ENCODE measurements at regions not wholly inside any gene's neighbourhood (a gene's known extent, or its start where the extent isn't known, plus 50 kb on each side); places are given as distances from the start of the nearest gene placed in this dataset.

DNA sequence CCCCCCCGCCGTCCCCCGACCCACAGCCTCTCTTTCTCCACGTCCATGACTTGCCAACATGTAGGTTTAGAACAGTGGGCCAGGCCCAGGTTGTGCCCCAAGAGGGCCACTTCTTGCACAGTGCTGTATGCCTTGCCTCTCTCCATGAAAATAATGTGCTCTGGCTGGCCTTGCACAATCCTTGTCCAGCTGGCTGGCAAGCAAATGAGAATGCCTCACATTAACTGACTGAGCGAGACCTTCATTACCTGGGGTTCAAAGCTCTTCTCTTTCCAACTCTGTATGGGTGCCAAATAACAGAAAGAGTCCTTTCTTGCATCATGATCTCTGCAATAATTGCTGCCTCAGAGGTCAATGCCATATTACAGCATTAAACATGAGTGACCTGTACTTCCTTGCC lies 416.6 kb downstream of the FGF13 start:
- H3K4me2 ChIP-seq (ENCODE audit: low read length): no peak overlapping the region

DNA sequence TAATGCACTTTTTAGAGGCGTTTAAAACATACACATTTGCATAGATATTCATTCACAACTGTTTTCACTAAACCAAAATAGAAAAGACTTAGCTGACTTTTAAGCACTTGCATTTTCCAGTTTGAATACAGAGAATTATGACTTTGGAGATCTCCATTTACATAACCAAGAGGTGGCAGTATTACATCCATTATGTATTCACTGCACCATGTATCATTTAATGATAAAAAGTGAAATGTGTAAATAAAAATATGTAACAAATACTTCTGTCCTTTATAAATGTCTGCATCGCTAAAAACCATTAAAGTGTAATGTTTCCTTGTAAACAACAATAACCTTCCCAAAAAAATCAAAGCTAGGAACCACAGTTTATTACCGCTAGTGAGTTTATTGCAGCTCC lies 413.2 kb downstream of the FGF13 start:
- TF ChIP-seq, protein P1, sequence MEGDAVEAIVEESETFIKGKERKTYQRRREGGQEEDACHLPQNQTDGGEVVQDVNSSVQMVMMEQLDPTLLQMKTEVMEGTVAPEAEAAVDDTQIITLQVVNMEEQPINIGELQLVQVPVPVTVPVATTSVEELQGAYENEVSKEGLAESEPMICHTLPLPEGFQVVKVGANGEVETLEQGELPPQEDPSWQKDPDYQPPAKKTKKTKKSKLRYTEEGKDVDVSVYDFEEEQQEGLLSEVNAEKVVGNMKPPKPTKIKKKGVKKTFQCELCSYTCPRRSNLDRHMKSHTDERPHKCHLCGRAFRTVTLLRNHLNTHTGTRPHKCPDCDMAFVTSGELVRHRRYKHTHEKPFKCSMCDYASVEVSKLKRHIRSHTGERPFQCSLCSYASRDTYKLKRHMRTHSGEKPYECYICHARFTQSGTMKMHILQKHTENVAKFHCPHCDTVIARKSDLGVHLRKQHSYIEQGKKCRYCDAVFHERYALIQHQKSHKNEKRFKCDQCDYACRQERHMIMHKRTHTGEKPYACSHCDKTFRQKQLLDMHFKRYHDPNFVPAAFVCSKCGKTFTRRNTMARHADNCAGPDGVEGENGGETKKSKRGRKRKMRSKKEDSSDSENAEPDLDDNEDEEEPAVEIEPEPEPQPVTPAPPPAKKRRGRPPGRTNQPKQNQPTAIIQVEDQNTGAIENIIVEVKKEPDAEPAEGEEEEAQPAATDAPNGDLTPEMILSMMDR (IDR thresholded peaks at IDR 0.05; ENCODE audit: low read depth, low read length): peak; percentile 52
- TF ChIP-seq EZH2phosphoT487 (IDR thresholded peaks at IDR 0.05; ENCODE audit: low read depth): no peak
- no peaks in the 10 kb centered on the region for H3K4me1 ChIP-seq (ENCODE audit: low read length)
- H2AFZ ChIP-seq (ENCODE audit: low read depth, low read length): no peak overlapping the region

More for the DNA sequence above, 416.6 kb downstream of the FGF13 start:
- Histone ChIP-seq H3K9ac (ENCODE audit: low read length) (no peak overlapping the region), H3K4me3 (ENCODE audit: low read length) (no peak overlapping the region), H3K27me3 (ENCODE audit: low read depth, low read length) (no peaks in the 10 kb centered on the region), H2AFZ (ENCODE audit: low read depth, low read length) (no peak overlapping the region), H3K27ac (ENCODE audit: low read length) (no peak overlapping the region), H4K20me1 (ENCODE audit: insufficient read depth, low read length) (no peaks in the 10 kb centered on the region), H3K79me2 (ENCODE audit: low read length) (no peaks in the 10 kb centered on the region), H3K36me3 (replicated peaks; ENCODE audit: low read depth, low read length) (no peaks in the 10 kb centered on the region), H3K9me3 (ENCODE audit: insufficient read depth, low read length) (no peaks in the 10 kb centered on the region), H3K4me1 (ENCODE audit: low read length) (no peaks in the 10 kb centered on the region)
- TF ChIP-seq, protein P1 (IDR thresholded peaks at IDR 0.05; ENCODE audit: low read depth, low read length): no peak
- no peak for TF ChIP-seq EZH2phosphoT487 (IDR thresholded peaks at IDR 0.05; ENCODE audit: low read depth)

DNA sequence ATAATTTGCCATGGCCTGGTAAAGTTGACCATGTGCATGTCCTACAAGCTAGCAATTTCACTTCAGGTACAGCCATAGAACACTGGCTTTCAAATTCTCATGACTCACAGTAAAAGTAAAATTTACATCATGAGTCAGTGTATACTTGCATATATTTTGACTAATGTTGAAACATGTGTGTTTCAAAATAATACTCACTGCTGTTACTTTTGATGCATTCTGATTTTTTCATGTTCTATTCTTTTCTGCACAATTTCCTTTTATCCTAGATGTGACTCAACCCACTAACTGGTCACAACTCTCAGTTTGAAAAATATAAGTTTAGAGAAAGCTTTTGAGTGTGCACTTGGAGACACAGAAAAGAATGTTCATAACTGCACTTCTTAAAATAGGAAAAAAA lies 365.7 kb downstream of the FGF13 start:
- H4K20me1 ChIP-seq (ENCODE audit: insufficient read depth, low read length): no peaks in the 10 kb centered on the region
- no peak overlapping the region for H3K4me2 ChIP-seq (ENCODE audit: low read length)
- H3K9me3 ChIP-seq (ENCODE audit: insufficient read depth, low read length): no peaks in the 10 kb centered on the region
- H3K27ac ChIP-seq (ENCODE audit: low read length): no peak overlapping the region
- H3K9ac ChIP-seq (ENCODE audit: low read length): no peak overlapping the region
- peaks cover 3% of the 10 kb centered on the region; the same call in 1 of the 2 replicates for H3K4me1 ChIP-seq (ENCODE audit: low read length)
- no peaks in the 10 kb centered on the region for H3K27me3 ChIP-seq (ENCODE audit: low read depth, low read length)
- no peak overlapping the region for H3K4me3 ChIP-seq (ENCODE audit: low read length)
- H2AFZ ChIP-seq (ENCODE audit: low read depth, low read length): no peak overlapping the region
- TF ChIP-seq, protein P1 (IDR thresholded peaks at IDR 0.05; ENCODE audit: low read depth, low read length): no peak
- TF ChIP-seq EZH2phosphoT487 (IDR thresholded peaks at IDR 0.05; ENCODE audit: low read depth): no peak
- no peaks in the 10 kb centered on the region for H3K36me3 ChIP-seq (replicated peaks; ENCODE audit: low read depth, low read length)
- H3K79me2 ChIP-seq (ENCODE audit: low read length): no peaks in the 10 kb centered on the region

More for the DNA sequence above, 413.2 kb downstream of the FGF13 start:
- Histone ChIP-seq H3K79me2 (ENCODE audit: low read length) (no peaks in the 10 kb centered on the region), H3K9ac (ENCODE audit: low read length) (no peak overlapping the region), H3K36me3 (replicated peaks; ENCODE audit: low read depth, low read length) (no peaks in the 10 kb centered on the region), H3K4me2 (ENCODE audit: low read length) (no peak overlapping the region), H3K27ac (ENCODE audit: low read length) (no peak overlapping the region), H4K20me1 (ENCODE audit: insufficient read depth, low read length) (no peaks in the 10 kb centered on the region), H3K4me3 (ENCODE audit: low read length) (no peak overlapping the region), H3K27me3 (ENCODE audit: low read depth, low read length) (no peaks in the 10 kb centered on the region), H3K9me3 (ENCODE audit: insufficient read depth, low read length) (no peaks in the 10 kb centered on the region)

DNA sequence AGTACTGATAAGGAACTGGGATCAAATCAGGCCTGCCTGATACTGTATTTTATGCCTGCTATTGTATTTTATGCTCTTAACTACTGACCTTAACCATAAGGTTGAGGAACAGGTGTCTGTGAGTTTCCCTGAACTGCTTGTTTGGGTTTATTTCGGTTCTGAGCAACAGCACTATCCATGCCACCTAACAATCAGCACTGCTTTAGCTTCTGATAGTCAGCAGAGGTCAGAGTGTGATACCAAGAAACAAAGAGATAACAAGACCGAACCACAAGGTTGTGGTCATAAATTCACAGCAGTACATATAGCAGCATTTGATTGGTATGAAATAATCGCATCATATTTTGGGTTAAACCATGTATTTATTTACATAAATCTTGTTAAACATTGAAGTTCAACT lies 362.2 kb downstream of the FGF13 start:
- no peak overlapping the region for H2AFZ ChIP-seq (ENCODE audit: low read depth, low read length)
- no peaks in the 10 kb centered on the region for H3K27me3 ChIP-seq (ENCODE audit: low read depth, low read length)
- no peak overlapping the region for H3K4me3 ChIP-seq (ENCODE audit: low read length)

More for the DNA sequence above, 362.2 kb downstream of the FGF13 start:
- no peaks in the 10 kb centered on the region for H3K36me3 ChIP-seq (replicated peaks; ENCODE audit: low read depth, low read length)
- no peak overlapping the region for H3K9ac ChIP-seq (ENCODE audit: low read length)
- H3K79me2 ChIP-seq (ENCODE audit: low read length): no peaks in the 10 kb centered on the region
- H3K4me2 ChIP-seq (ENCODE audit: low read length): no peak overlapping the region
- no peaks in the 10 kb centered on the region for H3K9me3 ChIP-seq (ENCODE audit: insufficient read depth, low read length)
- H4K20me1 ChIP-seq (ENCODE audit: insufficient read depth, low read length): no peaks in the 10 kb centered on the region
- TF ChIP-seq, protein P1 (IDR thresholded peaks at IDR 0.05; ENCODE audit: low read depth, low read length): no peak
- no peak for TF ChIP-seq EZH2phosphoT487 (IDR thresholded peaks at IDR 0.05; ENCODE audit: low read depth)
- H3K4me1 ChIP-seq (ENCODE audit: low read length): peaks cover 3% of the 10 kb centered on the region; the same call in 1 of the 2 replicates
- no peak overlapping the region for H3K27ac ChIP-seq (ENCODE audit: low read length)
